ENCODE measurements at regions not wholly inside any gene's neighbourhood (a gene's known extent, or its start where the extent isn't known, plus 50 kb on each side); places are given as distances from the start of the nearest gene placed in this dataset.

DNA sequence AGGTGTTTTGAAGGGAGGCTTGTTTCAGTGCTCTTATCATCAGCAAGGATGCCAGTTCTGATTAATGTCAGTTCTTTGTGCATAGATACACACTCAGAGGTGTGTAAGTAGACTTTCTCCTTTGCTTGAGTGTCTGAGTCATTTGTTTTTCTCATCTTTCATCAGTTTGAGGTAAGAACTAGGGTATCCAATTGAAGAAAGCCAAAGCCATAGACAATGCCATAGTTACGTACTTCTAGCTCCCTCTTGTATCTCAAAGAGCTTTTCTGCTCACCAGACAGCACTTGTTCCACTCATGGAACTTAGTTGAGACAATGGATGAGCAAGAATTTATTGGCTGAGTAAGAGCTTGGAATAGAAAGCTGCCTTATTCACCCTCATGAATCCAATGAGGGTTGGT is 520.1 kb downstream of the PIK3C3 start:
- Histone ChIP-seq H3K36me3 (no peaks in the 10 kb centered on the region), H3K9me3 (ENCODE audit: low read depth) (no peaks in the 10 kb centered on the region), H3K4me1 (ENCODE audit: low read depth) (peaks cover 8% of the 10 kb centered on the region), H3K4me3 (no peak overlapping the region), H3K27ac (no peak overlapping the region), H3K27me3 (no peaks in the 10 kb centered on the region)
- TF ChIP-seq, protein P1, sequence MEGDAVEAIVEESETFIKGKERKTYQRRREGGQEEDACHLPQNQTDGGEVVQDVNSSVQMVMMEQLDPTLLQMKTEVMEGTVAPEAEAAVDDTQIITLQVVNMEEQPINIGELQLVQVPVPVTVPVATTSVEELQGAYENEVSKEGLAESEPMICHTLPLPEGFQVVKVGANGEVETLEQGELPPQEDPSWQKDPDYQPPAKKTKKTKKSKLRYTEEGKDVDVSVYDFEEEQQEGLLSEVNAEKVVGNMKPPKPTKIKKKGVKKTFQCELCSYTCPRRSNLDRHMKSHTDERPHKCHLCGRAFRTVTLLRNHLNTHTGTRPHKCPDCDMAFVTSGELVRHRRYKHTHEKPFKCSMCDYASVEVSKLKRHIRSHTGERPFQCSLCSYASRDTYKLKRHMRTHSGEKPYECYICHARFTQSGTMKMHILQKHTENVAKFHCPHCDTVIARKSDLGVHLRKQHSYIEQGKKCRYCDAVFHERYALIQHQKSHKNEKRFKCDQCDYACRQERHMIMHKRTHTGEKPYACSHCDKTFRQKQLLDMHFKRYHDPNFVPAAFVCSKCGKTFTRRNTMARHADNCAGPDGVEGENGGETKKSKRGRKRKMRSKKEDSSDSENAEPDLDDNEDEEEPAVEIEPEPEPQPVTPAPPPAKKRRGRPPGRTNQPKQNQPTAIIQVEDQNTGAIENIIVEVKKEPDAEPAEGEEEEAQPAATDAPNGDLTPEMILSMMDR (IDR thresholded peaks at IDR 0.05; ENCODE audit: low read depth, low read length): no peak
- no peak for DNase-seq (ENCODE audit: low read depth in 1 of 2, low spot score in 1 of 2)

DNA sequence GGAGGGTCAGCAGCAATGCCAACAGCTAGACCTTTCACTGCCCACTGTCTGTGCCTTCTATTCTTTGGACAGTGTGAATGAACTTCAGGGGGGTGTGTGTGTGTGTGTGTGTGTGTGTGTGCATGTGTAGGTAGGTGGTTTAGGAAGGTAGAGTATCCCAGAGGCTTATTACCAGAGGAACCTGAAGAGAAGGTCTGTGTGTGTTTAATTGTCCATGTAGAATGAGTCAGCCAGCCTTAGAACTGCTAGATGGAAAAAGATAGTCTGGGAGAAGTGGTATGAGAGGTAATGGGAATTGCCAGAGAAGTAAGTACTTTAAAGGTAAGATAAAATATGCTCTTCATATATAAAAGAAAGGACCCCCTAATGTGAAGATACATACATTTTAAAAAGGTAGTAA is 522.2 kb downstream of the PIK3C3 start:
- Histone ChIP-seq H3K27ac (no peak overlapping the region), H3K4me1 (ENCODE audit: low read depth) (peaks cover 8% of the 10 kb centered on the region), H3K36me3 (no peaks in the 10 kb centered on the region), H3K27me3 (no peaks in the 10 kb centered on the region), H3K4me3 (no peak overlapping the region), H3K9me3 (ENCODE audit: low read depth) (no peaks in the 10 kb centered on the region)
- no peak for DNase-seq (ENCODE audit: low read depth in 1 of 2, low spot score in 1 of 2)
- TF ChIP-seq, protein P1 (IDR thresholded peaks at IDR 0.05; ENCODE audit: low read depth, low read length): no peak

DNA sequence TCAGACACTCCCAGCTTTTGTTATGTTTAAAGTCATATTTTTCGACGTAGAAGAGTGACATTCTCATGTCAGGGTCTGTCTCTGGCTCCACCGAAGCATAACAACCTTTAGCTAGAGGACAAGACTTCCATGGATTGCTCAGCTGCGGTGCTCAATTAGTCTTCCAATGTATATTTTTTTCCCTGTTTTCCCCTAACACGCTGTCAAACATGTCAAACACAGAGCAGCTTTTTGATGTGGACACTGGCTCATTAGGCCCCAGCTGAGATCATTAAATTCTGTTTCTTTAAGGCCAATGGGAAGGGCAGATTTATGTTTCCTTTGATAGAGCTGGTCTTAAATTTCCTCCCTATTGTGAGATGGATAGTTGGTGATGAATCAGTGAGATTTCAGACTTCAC is 525.4 kb downstream of the PIK3C3 start:
- TF ChIP-seq, protein P1 (IDR thresholded peaks at IDR 0.05; ENCODE audit: low read depth, low read length): no peak
- H3K4me3 ChIP-seq: no peak overlapping the region
- no peaks in the 10 kb centered on the region for H3K36me3 ChIP-seq
- no peaks in the 10 kb centered on the region for H3K9me3 ChIP-seq (ENCODE audit: low read depth)
- peaks cover under 1% of the 10 kb centered on the region for H3K4me1 ChIP-seq (ENCODE audit: low read depth)
- no peak for DNase-seq (ENCODE audit: low read depth in 1 of 2, low spot score in 1 of 2)
- H3K27ac ChIP-seq: no peak overlapping the region
- no peaks in the 10 kb centered on the region for H3K27me3 ChIP-seq

DNA sequence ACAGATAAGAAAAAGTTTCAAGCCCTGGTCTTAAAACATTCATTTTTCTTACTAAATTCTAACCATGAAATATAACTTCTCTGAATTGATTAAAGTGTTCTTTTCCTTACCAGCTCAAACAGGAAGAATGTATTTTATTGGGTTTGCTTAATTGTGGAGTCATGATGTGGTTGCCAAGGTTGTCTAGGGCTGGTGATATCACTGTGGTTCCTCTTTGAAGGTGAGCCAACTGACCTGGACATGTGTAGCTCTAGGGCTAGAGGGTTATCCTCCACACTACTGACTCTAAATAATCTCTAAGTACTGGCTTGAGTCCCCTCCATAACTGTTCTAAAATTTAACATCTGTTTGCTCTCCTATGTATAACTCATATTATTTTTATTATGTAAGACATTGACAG is 529.6 kb downstream of the PIK3C3 start:
- TF ChIP-seq, protein P1 (IDR thresholded peaks at IDR 0.05; ENCODE audit: low read depth, low read length): no peak
- no peaks in the 10 kb centered on the region for H3K4me1 ChIP-seq (ENCODE audit: low read depth)
- no peak for DNase-seq (ENCODE audit: low read depth in 1 of 2, low spot score in 1 of 2)
- no peak overlapping the region for H3K27ac ChIP-seq
- H3K27me3 ChIP-seq: no peaks in the 10 kb centered on the region
- H3K9me3 ChIP-seq (ENCODE audit: low read depth): no peaks in the 10 kb centered on the region
- no peaks in the 10 kb centered on the region for H3K36me3 ChIP-seq
- H3K4me3 ChIP-seq: no peak overlapping the region

DNA sequence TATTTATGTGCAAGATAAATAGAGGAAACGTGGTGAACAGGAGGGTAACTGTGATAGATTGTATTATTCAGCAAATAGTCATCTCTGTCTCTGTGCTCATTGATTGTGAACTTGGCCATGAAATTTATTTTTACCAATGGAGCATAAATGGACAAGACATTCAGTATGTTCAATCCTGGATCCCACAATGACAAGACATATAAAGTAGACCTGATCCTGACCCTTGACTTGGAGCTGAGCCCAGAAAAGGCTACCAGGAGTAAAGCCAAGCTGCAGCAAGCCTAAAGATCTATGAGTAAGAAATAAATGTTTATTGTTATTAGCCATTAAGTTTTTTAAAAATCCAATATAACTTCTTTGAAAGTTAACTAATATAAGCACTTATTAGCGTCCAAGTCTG is 531.2 kb downstream of the PIK3C3 start:
- H3K9me3 ChIP-seq (ENCODE audit: low read depth): no peaks in the 10 kb centered on the region
- TF ChIP-seq, protein P1 (IDR thresholded peaks at IDR 0.05; ENCODE audit: low read depth, low read length): no peak
- DNase-seq (ENCODE audit: low read depth in 1 of 2, low spot score in 1 of 2): no peak
- H3K4me1 ChIP-seq (ENCODE audit: low read depth): no peaks in the 10 kb centered on the region
- no peaks in the 10 kb centered on the region for H3K36me3 ChIP-seq
- H3K4me3 ChIP-seq: no peak overlapping the region
- no peaks in the 10 kb centered on the region for H3K27me3 ChIP-seq
- H3K27ac ChIP-seq: no peak overlapping the region

Data from cardiac muscle cell (in vitro differentiated cells and primary cell).